DND-41 (cell line): ENCODE measurements at regions not wholly inside any gene's neighbourhood (a gene's known extent, or its start where the extent isn't known, plus 50 kb on each side); places are given as distances from the start of the nearest gene placed in this dataset.

Source experiments
- ATAC-seq: fragments of 200-7000 bp; cut with Tn5 transposase; 3 replicates; pipeline ENCODE4 v1.9.1; 2021; ENCODE audit warnings: low read depth; ENCODE audit not compliant: insufficient read depth
- DNase-seq: peaks from one replicate; pipeline ENCODE4 v3.0.0-alpha.2; 2020
- H2AFZ ChIP-seq: 2 replicates; pipeline ENCODE4 v1.6.0; 2012; ENCODE audit warnings: low read depth, low read length
- H3K27ac ChIP-seq: 2 replicates; pipeline ENCODE4 v1.5.1; 2012; ENCODE audit warnings: low read length, inconsistent platforms
- H3K27me3 ChIP-seq: fragments of 200-600 bp; sonication (generic); 2 replicates; pipeline ENCODE4 v1.6.0; 2012; ENCODE audit warnings: low read length, mild to moderate bottlenecking, inconsistent platforms; ENCODE audit not compliant: insufficient read depth, poor library complexity
- H3K36me3 ChIP-seq: 2 replicates; pipeline ENCODE4 v1.5.1; 2012; ENCODE audit warnings: low read length, inconsistent platforms; ENCODE audit not compliant: insufficient read depth
- H3K4me1 ChIP-seq: 2 replicates; pipeline ENCODE4 v1.5.1; 2012; ENCODE audit warnings: mild to moderate bottlenecking, low read length; ENCODE audit not compliant: insufficient read depth
- H3K4me2 ChIP-seq: 2 replicates; pipeline ENCODE4 v1.6.0; 2012; ENCODE audit warnings: mild to moderate bottlenecking, moderate library complexity, low read length, inconsistent platforms; ENCODE audit not compliant: insufficient read depth
- H3K4me3 ChIP-seq, 2 experiments: fragments of 200-600 bp in 1 of 2; shearing (Covaris generic) in 1 of 2; 2 replicates each; pipeline ENCODE4 v1.5.1; 2012 to 2016; ENCODE audit warnings: inconsistent platforms in 2 of 2, low read length in 2 of 2, mild to moderate bottlenecking in 2 of 2, low read depth in 1 of 2, moderate library complexity in 1 of 2
- H3K79me2 ChIP-seq: 2 replicates; pipeline ENCODE4 v1.6.0; 2012; ENCODE audit warnings: low read length, inconsistent platforms; ENCODE audit not compliant: insufficient read depth
- H3K9ac ChIP-seq: 2 replicates; pipeline ENCODE4 v1.6.0; 2012; ENCODE audit warnings: low read depth, mild to moderate bottlenecking, inconsistent platforms, low read length, moderate library complexity
- H3K9me3 ChIP-seq: 2 replicates; pipeline ENCODE4 v1.5.1; 2012; ENCODE audit warnings: low read length, moderate library complexity, mild to moderate bottlenecking, inconsistent platforms; ENCODE audit not compliant: insufficient read depth, severe bottlenecking
- H4K20me1 ChIP-seq: 2 replicates; pipeline ENCODE4 v1.6.0; 2012; ENCODE audit warnings: low read length; ENCODE audit not compliant: insufficient read depth
- CTCF ChIP-seq: IDR thresholded peaks from 2 replicates; pipeline ENCODE4 v1.5.1; 2012; ENCODE audit warnings: borderline replicate concordance, low read length, moderate library complexity, mild to moderate bottlenecking; ENCODE audit not compliant: poor library complexity, severe bottlenecking; ENCODE audit errors: extremely low read depth
- EZH2 ChIP-seq: IDR thresholded peaks from 3 replicates; pipeline ENCODE4 v1.6.1; 2012; ENCODE audit warnings: borderline replicate concordance, low read depth, mild to moderate bottlenecking, moderate library complexity, low read length, inconsistent platforms; ENCODE audit not compliant: severe bottlenecking

- H3K9me3 ChIP-seq = no peaks in the 10 kb centered on the region
- ATAC-seq (no peak), DNase-seq (no peak)
- H3K4me3 ChIP-seq = no peak overlapping the region
- no peaks in the 10 kb centered on the region for H3K36me3 ChIP-seq
- H3K9ac ChIP-seq = no peak overlapping the region
- TF ChIP-seq EZH2 (no peak), CTCF (no peak)
- H2AFZ ChIP-seq = no peak overlapping the region
- H3K4me1 ChIP-seq = no peaks in the 10 kb centered on the region
- no peaks in the 10 kb centered on the region for H3K79me2 ChIP-seq
- H3K27me3 ChIP-seq = no peaks in the 10 kb centered on the region
- no peaks in the 10 kb centered on the region for H4K20me1 ChIP-seq
- no peak overlapping the region for H3K27ac ChIP-seq
- no peak overlapping the region for H3K4me2 ChIP-seq
Observed at GRCh38 chr2:54059986-54060385, 55.4 kb upstream of the ACYP2 start.

- no peak for TF ChIP-seq EZH2
- TF ChIP-seq CTCF = no peak
- ATAC-seq (no peak), DNase-seq (no peak)
- no peak overlapping the region for H3K4me2 ChIP-seq
- H3K9ac ChIP-seq = no peak overlapping the region
- no peak overlapping the region for H3K27ac ChIP-seq
- H3K9me3 ChIP-seq = no peaks in the 10 kb centered on the region
- no peak overlapping the region for H3K4me3 ChIP-seq
- no peaks in the 10 kb centered on the region for H3K4me1 ChIP-seq
- H3K36me3 ChIP-seq = no peaks in the 10 kb centered on the region
- H3K27me3 ChIP-seq = no peaks in the 10 kb centered on the region
- no peaks in the 10 kb centered on the region for H3K79me2 ChIP-seq
- no peak overlapping the region for H2AFZ ChIP-seq
- no peaks in the 10 kb centered on the region for H4K20me1 ChIP-seq
Observed at GRCh38 chr2:54059504-54059903, 55.9 kb upstream of the ACYP2 start.

- ATAC-seq (no peak), DNase-seq (no peak)
- no peaks in the 10 kb centered on the region for H3K36me3 ChIP-seq
- no peaks in the 10 kb centered on the region for H4K20me1 ChIP-seq
- H3K9ac ChIP-seq = no peak overlapping the region
- no peaks in the 10 kb centered on the region for H3K9me3 ChIP-seq
- H3K27ac ChIP-seq = no peak overlapping the region
- no peak overlapping the region for H2AFZ ChIP-seq
- no peak overlapping the region for H3K4me3 ChIP-seq
- no peak for TF ChIP-seq CTCF
- no peak for TF ChIP-seq EZH2
- H3K4me1 ChIP-seq = no peaks in the 10 kb centered on the region
- H3K27me3 ChIP-seq = no peaks in the 10 kb centered on the region
- H3K79me2 ChIP-seq = no peaks in the 10 kb centered on the region
- H3K4me2 ChIP-seq = no peak overlapping the region
Observed at GRCh38 chr2:54058449-54058848, 57.0 kb upstream of the ACYP2 start.

GRCh38 chr2:54054774-54055173 is 60.6 kb upstream of the ACYP2 start:
- DNase-seq = no peak
- Histone ChIP-seq H3K9me3 (no peaks in the 10 kb centered on the region), H3K4me2 (no peak overlapping the region), H2AFZ (no peak overlapping the region), H3K27ac (no peak overlapping the region), H3K36me3 (no peaks in the 10 kb centered on the region), H3K4me1 (no peaks in the 10 kb centered on the region), H3K27me3 (no peaks in the 10 kb centered on the region), H3K79me2 (no peaks in the 10 kb centered on the region), H3K9ac (no peak overlapping the region), H4K20me1 (no peaks in the 10 kb centered on the region), H3K4me3 (no peak overlapping the region)
- no peak for ATAC-seq
- TF ChIP-seq EZH2 = no peak
- TF ChIP-seq CTCF = no peak
